ENCODE measurements at regions not wholly inside any gene's neighbourhood (a gene's known extent, or its start where the extent isn't known, plus 50 kb on each side); places are given as distances from the start of the nearest gene placed in this dataset.

DNA sequence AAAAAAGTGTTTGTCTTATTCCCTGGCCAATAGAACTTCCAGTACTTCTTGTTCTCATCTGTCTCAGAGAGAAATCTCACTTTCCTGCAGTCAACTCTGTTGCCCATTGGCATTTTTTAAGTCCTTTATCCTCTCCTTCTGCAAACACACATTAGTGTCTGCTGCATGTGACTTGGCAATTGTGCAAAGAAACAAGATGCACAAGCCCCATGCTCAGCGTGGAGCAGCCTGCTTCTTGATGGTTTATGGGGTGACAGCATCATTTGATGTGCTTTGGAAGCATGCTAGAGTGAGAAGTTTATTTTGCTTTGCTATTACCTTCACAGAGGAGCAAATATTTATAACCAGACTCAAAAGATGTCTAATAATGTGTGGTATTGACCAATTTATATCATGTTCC is 238.2 kb downstream of the FAT3 start:
- H2AFZ ChIP-seq (ENCODE audit: low read length) = no peak overlapping the region
- H3K56ac ChIP-seq (ENCODE audit: insufficient read length, low read depth, low read length) = no peak overlapping the region
- no peak for TF ChIP-seq CTCF (conservative IDR thresholded peaks at IDR 0.05)
- H3K27me3 ChIP-seq (ENCODE audit: insufficient read depth, low read length) = no peaks in the 10 kb centered on the region
- no peaks in the 10 kb centered on the region for H3K27me3 Mint-ChIP-seq (ENCODE audit: low read depth)
- H3K4me1 ChIP-seq (ENCODE audit: insufficient read depth, low read length) = peaks cover 8% of the 10 kb centered on the region; the same call in 1 of the 2 replicates
- H4K8ac ChIP-seq (replicated peaks; ENCODE audit: insufficient read length, low read depth, low read length) = no peak overlapping the region
- DNase-seq = no peak
- H2BK12ac ChIP-seq (ENCODE audit: insufficient read length, low read depth, low read length) = no peak overlapping the region
- H3K36me3 Mint-ChIP-seq (ENCODE audit: insufficient read depth in 1 of 3, low read depth in 3 of 3) = no peaks in the 10 kb centered on the region; a peak in 1 of 7 replicates
- no peak overlapping the region for H2BK20ac ChIP-seq (ENCODE audit: low read depth, low read length, poor library complexity, severe bottlenecking)
- H3K27ac ChIP-seq (ENCODE audit: insufficient read length, low read depth, low read length) = no peak overlapping the region
- no peak overlapping the region for H3K14ac ChIP-seq (ENCODE audit: insufficient read depth, low read length)
- no peak overlapping the region for H2AK5ac ChIP-seq (ENCODE audit: insufficient read length, low read length)
- H2BK120ac ChIP-seq (ENCODE audit: low read depth, low read length, poor library complexity, severe bottlenecking) = no peak overlapping the region
- H3K9me3 ChIP-seq (ENCODE audit: control insufficient read depth, low read depth, low read length) = no peaks in the 10 kb centered on the region
- no peak overlapping the region for H4K91ac ChIP-seq (ENCODE audit: insufficient read length, low read depth, low read length)
- H2BK15ac ChIP-seq (ENCODE audit: low read depth, low read length) = no peak overlapping the region
- H3K18ac ChIP-seq (ENCODE audit: insufficient read length, low read depth, low read length) = no peak overlapping the region
- H3K23ac ChIP-seq (ENCODE audit: insufficient read length, low read depth, low read length) = no peak overlapping the region
- no peak overlapping the region for H2BK5ac ChIP-seq (ENCODE audit: insufficient read length, low read length)
- H3K27ac Mint-ChIP-seq = peak overlapping the region in 1 of 3 experiments; percentile 71; a peak in 1 of 7 replicates
- no peaks in the 10 kb centered on the region for H3K23me2 ChIP-seq (ENCODE audit: insufficient read length, low read depth, low read length, poor library complexity, severe bottlenecking)
- no CpG with 5 or more reads among the region's 1 CpG for WGBS (ENCODE audit: extremely low coverage, insufficient read length, low lambda C conversion rate)
- no peaks in the 10 kb centered on the region for H3K9me3 Mint-ChIP-seq
- 0 out of 2 replicates have a peak, but pooled peaks cover 2% of the 10 kb centered on the region for H3K79me2 ChIP-seq (ENCODE audit: insufficient read depth, low read length)
- H3K4ac ChIP-seq (ENCODE audit: low read depth, low read length) = no peak overlapping the region
- H3K4me1 Mint-ChIP-seq = peaks cover 9 to 16% of the 10 kb centered on the region in 2 experiments
- H3T11ph ChIP-seq (ENCODE audit: low read length) = no peak overlapping the region
- no peak overlapping the region for H4K5ac ChIP-seq (ENCODE audit: insufficient read length, low read depth, low read length)
- H3K79me1 ChIP-seq (ENCODE audit: insufficient read depth, low read depth, low read length, poor library complexity, severe bottlenecking) = no peaks in the 10 kb centered on the region
- no peak overlapping the region for H3K9ac ChIP-seq (ENCODE audit: extremely low read depth, insufficient read length, low read length)
- no peak overlapping the region for H3K4me2 ChIP-seq (ENCODE audit: insufficient read depth, insufficient read length, low read length)
- H3K4me3 Mint-ChIP-seq = no peak overlapping the region
- no peaks in the 10 kb centered on the region for H4K20me1 ChIP-seq (ENCODE audit: control insufficient read depth, insufficient read depth, insufficient read length)
